CD1c-positive myeloid dendritic cell (primary cell): ENCODE measurements at regions not wholly inside any gene's neighbourhood (a gene's known extent, or its start where the extent isn't known, plus 50 kb on each side); places are given as distances from the start of the nearest gene placed in this dataset.

Experiments used
- DNase-seq: peaks from one replicate; pipeline ENCODE4 v3.0.0-alpha.2; 2016; ENCODE audit errors: extremely low spot score

GRCh38 chr21:24894324-24894723 is 713.0 kb downstream of the MRPL39 start:
- DNase-seq: no peak

GRCh38 chr21:24890021-24890420 is 717.3 kb downstream of the MRPL39 start:
- DNase-seq: no peak

GRCh38 chr21:24881506-24881905 is 725.8 kb downstream of the MRPL39 start:
- no peak for DNase-seq

- DNase-seq: no peak
Measured at GRCh38 chr21:24870633-24871032, 736.6 kb downstream of the MRPL39 start.

DNA sequence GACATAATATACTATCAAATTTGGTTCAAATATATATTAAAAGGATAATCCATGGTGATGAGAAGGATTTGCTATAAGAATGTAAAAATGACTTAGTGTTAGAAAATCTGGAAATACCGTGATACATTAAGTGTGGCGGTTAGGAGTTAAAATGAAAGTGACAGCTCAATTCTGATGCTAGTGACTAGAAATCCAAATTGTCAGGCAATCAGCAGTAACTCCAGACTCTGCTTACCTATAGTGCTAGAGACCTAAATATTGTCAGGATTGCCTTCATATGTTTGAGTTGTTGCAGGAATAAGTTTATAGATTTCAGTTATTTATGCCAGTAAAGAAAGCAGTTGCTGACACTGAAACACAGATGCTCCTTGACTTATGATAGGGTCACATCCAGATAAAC is 737.4 kb downstream of the MRPL39 start:
- DNase-seq: no peak

GRCh38 chr21:24868117-24868516 is 739.2 kb downstream of the MRPL39 start:
- DNase-seq: no peak

DNA sequence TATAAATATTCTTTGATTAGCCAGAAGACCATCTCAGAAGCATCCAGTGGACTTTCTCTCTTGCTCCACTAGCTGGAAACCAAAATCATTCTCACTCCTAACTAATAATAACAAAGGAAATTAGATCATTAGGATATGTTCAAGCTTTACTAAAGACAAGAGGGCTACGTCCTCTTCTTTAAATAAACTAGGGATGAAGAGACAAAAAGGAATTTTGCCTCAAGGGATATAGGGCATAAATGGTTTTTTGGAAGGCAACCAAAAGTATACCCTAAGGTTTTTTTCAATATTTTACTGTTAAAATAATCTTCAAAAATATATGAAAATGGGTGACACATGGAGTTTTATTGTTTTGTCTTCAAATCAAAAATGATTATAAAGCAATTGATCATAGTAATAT is 745.8 kb downstream of the MRPL39 start:
- DNase-seq: no peak

GRCh38 chr21:24856326-24856725 is 751.0 kb downstream of the MRPL39 start:
- no peak for DNase-seq

GRCh38 chr21:24852610-24853195 is 754.6 kb downstream of the MRPL39 start:
- DNase-seq: no peak

GRCh38 chr21:24850121-24850520 is 757.2 kb downstream of the MRPL39 start:
- DNase-seq: no peak

DNA sequence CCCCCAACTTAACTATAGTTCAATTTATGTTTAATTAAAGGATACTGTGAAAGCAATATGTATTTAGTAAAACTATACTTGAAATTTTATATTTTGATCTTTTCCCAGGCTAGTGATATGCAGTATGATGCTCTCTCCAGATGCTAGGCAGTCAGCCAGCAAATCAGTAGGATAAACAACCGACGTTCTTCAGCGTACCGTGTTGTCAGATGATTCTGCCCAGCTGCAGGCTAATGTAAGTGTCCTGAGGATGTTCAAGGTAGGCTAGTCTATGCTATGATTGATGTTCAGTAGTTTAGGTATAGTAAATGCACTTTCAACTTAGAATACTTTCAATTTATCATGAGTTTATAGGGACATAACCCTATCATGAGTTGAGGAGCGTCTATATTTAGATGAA is 762.6 kb downstream of the MRPL39 start:
- no peak for DNase-seq

DNA sequence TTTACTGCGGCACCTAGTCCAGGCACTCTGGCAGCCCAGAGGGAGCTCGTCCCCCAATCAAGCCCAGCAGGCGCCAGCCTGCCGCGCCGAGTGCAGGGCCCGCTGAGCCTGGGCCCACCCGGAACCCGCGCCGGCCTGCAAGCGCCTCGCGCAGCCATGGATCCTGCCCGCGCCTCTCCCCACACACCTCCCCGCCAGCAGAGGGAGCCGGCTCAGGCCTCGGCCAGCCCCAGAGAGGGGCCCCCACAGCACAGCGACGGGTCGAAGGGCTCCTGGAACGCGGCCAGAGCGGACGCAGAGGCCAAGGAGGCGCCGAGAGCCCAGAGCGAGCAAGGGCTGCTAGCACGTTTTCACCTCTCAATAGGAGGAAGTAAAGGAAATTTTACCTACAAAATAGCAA is 767.0 kb downstream of the MRPL39 start:
- no peak for DNase-seq

DNA sequence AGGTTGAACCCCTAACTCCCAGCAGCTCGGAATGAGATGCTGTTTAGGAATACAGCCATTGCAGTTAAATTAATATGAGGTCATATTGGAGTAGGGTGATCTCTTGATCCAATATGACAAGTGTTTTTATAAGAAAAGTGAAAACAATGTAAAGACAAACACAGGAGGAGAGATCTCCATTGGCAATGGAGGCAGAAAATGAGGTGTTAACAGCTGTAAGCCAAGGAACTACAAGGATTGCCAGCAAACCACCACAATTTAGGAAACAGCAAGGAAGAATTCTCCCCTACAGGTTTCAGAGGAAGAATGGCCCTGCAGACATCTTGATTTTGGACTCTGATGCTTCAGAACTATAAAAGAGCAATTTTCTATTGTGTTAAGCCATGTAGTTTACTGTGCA is 774.3 kb downstream of the MRPL39 start:
- DNase-seq: no peak

DNA sequence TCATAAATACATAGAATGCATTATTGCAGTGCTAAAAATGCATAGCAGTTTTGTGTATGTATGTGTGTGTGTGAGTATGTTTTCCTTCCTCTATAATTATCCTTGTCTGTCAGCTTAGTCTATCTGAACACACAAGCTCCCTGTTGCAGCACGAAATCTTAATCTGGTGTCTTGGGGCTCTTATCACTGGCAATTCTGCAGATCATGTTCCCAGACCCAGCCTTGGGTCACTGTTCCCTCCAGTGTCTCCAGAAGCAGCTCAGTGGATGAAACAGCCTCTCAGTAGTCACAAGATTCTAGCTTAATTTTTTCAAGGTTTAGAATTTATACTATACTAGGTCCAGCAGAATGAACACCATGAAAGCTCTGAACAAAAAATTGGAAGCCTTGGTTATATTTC is 777.9 kb downstream of the MRPL39 start:
- no peak for DNase-seq

- no peak for DNase-seq
Measured at GRCh38 chr21:24826822-24827221, 780.5 kb downstream of the MRPL39 start.

- no peak for DNase-seq
Measured at GRCh38 chr21:24825348-24825747, 781.9 kb downstream of the MRPL39 start.

GRCh38 chr21:24824209-24824608 is 783.1 kb downstream of the MRPL39 start:
- no peak for DNase-seq

- DNase-seq: no peak
Measured at GRCh38 chr21:24823247-24823646, 784.0 kb downstream of the MRPL39 start.

DNA sequence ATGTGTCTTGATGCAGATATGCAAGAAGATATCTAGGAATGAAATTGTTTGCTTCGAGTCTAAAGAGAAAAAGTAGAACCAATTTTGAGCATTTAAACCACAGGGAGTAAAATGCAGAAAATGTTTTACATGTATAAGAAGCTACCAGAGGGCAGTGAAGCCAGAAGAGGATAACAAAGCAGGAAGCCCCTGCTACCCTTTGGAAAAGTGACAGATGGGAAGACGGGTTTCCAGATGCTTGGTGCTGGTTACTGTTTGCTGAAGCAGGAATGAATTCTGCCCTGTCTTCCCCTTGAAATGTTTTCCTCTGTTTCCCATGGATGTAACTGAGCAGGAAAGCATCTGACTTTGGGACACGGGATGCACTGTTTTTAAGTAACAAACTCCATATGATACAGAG is 822.2 kb downstream of the MRPL39 start:
- DNase-seq: no peak

DNA sequence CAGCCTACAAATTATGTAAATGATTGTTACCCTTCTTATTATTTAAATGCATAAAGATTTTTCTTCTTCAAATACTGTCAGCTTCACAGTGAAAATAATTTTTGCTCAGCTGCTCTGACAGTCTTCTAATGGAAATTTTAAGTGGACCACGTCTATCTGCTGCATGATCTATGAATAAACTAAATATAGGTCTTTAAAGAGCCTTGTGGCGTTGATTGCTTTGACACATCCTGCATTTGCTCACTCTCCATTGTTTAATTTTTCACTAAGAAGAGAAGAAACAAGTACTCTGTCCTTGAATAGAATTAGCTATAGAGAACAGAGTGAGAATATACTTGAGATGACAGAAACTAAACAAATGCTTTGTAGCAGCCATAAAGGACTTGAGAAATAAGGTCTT is 826.1 kb downstream of the MRPL39 start:
- no peak for DNase-seq

GRCh38 chr21:24759348-24760075 is 847.8 kb downstream of the MRPL39 start:
- DNase-seq: no peak

DNA sequence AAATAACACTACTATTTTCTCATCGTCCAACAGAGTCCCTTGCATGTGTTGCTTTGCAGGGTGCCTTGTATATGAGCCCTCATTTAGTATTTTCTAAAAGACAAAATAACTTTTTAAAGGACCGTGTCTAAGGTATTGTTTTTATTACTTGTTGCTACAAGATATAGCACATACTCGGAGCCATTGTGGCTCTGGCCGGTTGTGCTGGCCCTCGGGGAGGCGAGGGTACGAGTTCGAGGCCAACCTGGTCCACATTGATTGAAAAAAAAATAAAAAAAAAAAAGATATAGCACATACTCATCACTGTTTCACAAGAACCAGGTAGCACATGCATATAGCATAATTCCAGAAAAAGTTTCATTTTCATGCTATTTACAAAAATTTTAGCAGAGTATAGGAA is 869.2 kb downstream of the MRPL39 start:
- DNase-seq: no peak

DNA sequence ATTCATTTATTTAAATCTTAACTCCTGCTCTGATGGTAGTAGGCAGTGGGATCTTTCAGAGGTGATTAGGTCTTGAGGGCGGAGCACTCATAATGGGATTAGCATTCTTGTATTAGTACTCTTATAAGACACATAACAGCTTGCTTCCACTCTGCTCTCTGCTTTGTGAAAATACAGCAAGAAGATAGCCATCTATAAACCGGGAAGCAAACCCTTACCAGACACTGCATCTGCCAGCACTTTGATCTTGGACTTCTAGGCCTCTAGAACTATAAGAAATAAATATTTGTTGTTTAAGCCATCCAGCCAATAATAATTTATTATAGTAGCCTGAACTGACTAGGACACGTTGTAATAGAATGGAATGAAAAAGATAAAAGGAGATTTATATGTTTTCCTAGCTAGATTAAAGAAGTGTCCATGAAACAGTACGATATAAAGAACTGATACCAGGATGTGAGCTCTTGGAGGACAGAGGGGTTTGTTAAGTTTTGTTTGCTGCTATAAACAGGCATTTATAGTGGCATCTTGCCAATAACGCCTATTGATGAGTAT is 869.9 kb downstream of the MRPL39 start:
- no peak for DNase-seq

- DNase-seq: no peak
Measured at GRCh38 chr21:24730661-24731060, 876.6 kb downstream of the MRPL39 start.
